Right cardiac atrium (tissue), 5 donors: ENCODE measurements at regions not wholly inside any gene's neighbourhood (a gene's known extent, or its start where the extent isn't known, plus 50 kb on each side); places are given as distances from the start of the nearest gene placed in this dataset.
A peak's percentile ranks its signal among the peaks of the same experiment; 100 is the strongest.

Experiments
- ATAC-seq, 2 donors: fragments of 200-7000 bp; cut with Tn5 transposase; one replicate each; pipeline versions ENCODE4 v1.8.0 to v1.9.1; 2020; ENCODE audit warnings: moderate library complexity in 2 of 2, mild to moderate bottlenecking in 1 of 2
- DNase-seq, 3 donors: peaks; one replicate each; pipeline ENCODE4 v3.0.0-alpha.2; 2020
- H3K27ac ChIP-seq: one replicate; pipeline ENCODE4 v1.5.1; 2013; ENCODE audit warnings: mild to moderate bottlenecking, low read length, control low read depth, moderate library complexity
- H3K27me3 ChIP-seq: one replicate; pipeline ENCODE4 v1.6.1; 2013; ENCODE audit not compliant: control insufficient read depth, insufficient read depth
- H3K4me1 ChIP-seq: one replicate; pipeline ENCODE4 v1.6.1; 2013; ENCODE audit warnings: low read length; ENCODE audit not compliant: control insufficient read depth, insufficient read depth
- H3K4me3 ChIP-seq: one replicate; pipeline ENCODE4 v1.5.1; 2013; ENCODE audit warnings: low read length, control low read depth
- H3K9me3 ChIP-seq: one replicate; pipeline ENCODE4 v1.6.1; 2013; ENCODE audit warnings: low read length; ENCODE audit not compliant: control insufficient read depth
- WGBS: extraction: QIAGEN DNeasy Blood & Tissue Kit; methylation state at CpG from one replicate; pipeline ENCODE4 v1.1.7; 2013; 5-methylcytosine and 5-hydroxymethylcytosine counted together
- intact Hi-C, 4 donors: fragments of 100-400 bp; cut with DNase I; formaldehyde crosslinking; loops; one replicate each; pipeline versions ENCODE4 v1.11.0 to v1.14.0; 2022 to 2023
- donor health status: healthy with polysubstance abuse.
- donor health status: DM: no; HTN: yes; CAD: no.
- donor health status: DM: no; HTN: no; CAD: no.
- donor health status: DM: no; HTN: yes; CAD: no; lungs with severe emphysema.
- donor health status: DM: yes; HTN: yes; CAD: no.

DNA sequence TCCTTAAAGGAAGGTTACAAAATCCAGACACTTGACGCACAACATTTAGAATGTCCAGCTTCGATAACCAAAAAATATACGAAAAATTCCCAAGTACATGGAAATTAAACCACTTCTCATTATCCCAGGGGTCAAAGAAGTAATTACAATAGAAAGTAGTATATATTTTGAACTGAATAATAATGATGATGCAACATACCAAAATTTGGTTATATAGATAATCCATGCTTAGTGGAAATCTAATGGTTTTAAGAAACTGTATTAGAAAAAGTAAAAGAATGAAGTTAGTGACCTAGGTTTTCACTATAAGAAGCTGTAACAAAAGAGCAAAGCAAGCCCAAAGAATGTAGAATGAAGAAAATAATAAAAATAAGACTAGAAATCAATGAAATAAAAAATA, 204.0 kb upstream of the PUM3 start:
- no peak overlapping the region for H3K27ac ChIP-seq
- no peak for ATAC-seq
- 76% methylated on average over 3 of the region's 3 CpGs for WGBS
- no peak for DNase-seq
- intact Hi-C loops = no loop called here
- H3K9me3 ChIP-seq = no peaks in the 10 kb centered on the region
- no peaks in the 10 kb centered on the region for H3K27me3 ChIP-seq
- no peaks in the 10 kb centered on the region for H3K4me1 ChIP-seq
- H3K4me3 ChIP-seq = no peak overlapping the region

DNA sequence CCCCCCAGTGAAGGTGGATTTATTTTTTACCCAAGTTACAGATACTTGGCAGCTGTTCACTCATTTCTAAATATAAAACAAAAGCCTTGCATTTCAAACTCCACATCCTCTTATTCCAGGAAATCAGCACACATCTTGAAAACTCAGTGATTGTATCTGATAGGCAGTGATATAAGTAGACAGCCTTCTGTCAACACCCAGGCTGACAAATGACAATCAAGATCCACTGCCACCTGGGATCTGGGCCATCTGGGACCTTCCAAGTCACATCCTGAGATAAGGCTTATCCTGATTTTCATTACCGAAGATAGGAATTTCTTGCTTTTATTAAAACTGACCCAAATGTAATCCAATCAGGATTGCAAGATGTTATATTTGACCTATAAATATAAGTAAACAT, 201.3 kb upstream of the PUM3 start:
- Histone ChIP-seq H3K9me3 (no peaks in the 10 kb centered on the region), H3K4me3 (no peak overlapping the region), H3K4me1 (no peaks in the 10 kb centered on the region), H3K27me3 (no peaks in the 10 kb centered on the region), H3K27ac (no peak overlapping the region)
- 27% methylated on average over 1 of the region's 1 CpG for WGBS
- intact Hi-C loops = no loop called here
- DNase-seq (no peak), ATAC-seq (no peak)

DNA sequence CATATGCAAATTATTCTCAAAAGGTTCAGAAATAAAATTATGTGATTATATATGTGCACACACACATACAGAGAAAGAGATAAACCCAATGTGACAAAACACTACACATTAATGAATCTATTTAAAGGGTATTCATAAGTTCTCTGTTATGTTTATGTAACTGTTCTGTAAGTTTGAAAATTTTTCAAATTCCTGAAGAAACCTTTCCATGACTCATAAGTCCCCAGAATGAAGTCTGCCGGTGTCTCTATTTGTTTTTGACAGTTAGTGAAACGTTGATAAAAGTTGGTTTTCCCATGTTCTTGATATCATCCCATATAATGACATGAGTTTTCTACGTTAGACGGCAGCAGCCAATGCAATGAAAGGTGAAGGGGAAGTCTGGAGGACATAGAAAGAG, 199.5 kb upstream of the PUM3 start:
- no peaks in the 10 kb centered on the region for H3K4me1 ChIP-seq
- intact Hi-C loops = no loop called here
- no peak for DNase-seq
- no peaks in the 10 kb centered on the region for H3K27me3 ChIP-seq
- H3K27ac ChIP-seq = no peak overlapping the region
- no peaks in the 10 kb centered on the region for H3K9me3 ChIP-seq
- no peak overlapping the region for H3K4me3 ChIP-seq
- no peak for ATAC-seq
- 57% methylated on average over 4 of the region's 4 CpGs for WGBS

DNA sequence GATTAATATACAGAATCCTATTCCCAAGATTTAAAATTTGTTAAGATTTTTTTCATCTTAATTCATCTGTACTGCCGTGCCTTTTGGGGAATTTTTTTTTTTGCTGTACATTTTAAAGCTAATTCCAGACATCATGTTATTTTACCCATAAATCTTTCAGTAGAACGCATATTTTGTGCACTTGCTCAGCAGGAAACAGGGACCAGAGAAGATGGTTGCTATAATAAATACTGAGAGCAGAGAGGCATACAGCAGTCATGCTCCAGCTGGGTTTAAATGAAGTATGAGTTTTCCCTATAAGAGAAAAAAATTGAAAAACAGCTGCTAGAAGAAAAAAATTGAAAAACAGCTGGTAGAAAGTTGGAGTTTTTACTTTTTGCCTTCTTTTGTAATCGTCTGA, 196.9 kb upstream of the PUM3 start:
- no peaks in the 10 kb centered on the region for H3K9me3 ChIP-seq
- no peaks in the 10 kb centered on the region for H3K4me1 ChIP-seq
- DNase-seq (no peak), ATAC-seq (no peak)
- intact Hi-C loops = no loop called here
- no peak overlapping the region for H3K27ac ChIP-seq
- no peak overlapping the region for H3K4me3 ChIP-seq
- H3K27me3 ChIP-seq = no peaks in the 10 kb centered on the region
- WGBS = 87% methylated on average over 3 of the region's 3 CpGs

DNA sequence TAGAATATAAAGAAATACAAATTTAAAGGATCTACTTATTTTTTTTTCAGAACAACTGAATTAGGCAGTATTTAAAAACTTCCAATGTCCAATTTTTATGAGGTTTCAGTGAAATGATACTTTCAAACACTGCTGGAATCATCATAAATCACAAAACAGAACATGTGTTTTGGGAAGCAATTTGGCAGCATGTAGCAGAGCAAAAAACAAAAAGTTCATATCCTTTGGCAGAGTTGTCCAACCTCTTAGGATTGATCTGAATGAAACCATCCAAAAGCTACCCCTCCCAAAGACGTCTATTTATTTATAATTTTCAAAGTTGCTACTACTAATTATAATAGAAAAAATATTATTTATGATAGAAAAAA, 192.4 kb upstream of the PUM3 start:
- intact Hi-C loops = no loop called here
- H3K9me3 ChIP-seq = no peaks in the 10 kb centered on the region
- no peak overlapping the region for H3K27ac ChIP-seq
- no peak for ATAC-seq
- peaks cover 1% of the 10 kb centered on the region for H3K4me1 ChIP-seq
- DNase-seq = no peak
- no peak overlapping the region for H3K4me3 ChIP-seq
- H3K27me3 ChIP-seq = no peaks in the 10 kb centered on the region
- 39% methylated on average over 1 of the region's 1 CpG for WGBS

DNA sequence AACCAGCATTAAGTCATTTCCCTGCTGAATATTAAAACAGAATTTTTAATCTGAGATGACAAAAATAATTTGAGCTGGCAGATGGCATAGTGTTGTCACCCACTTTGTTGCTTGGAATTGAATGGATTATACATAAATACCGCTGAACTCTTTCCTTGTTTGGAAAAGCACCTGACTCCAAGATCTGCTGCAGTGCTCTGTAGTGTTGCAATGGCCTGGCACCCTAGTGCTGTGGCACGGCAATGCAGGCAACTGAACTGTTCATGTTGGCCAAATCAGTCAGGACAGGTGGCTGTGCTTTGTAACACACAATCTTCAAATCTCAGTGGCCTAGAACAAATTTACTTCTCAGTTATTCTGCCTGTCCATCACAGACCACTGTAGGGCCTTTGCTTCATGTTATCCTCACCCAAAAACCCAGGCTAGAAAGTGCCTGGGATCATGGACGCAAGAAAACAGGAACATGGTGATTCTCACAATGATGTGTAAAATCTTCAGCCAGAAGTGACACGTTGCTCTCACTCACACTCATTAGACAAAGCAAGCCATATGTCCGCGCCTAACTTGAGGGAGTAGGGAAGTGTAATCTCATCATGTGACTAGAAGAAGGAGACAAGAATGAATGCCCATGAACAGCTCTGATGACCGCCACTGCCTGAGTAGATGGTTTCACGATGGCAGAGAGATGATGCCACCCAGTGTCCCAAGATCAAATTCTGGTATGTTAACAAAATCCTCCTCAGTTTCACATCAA, 191.9 kb upstream of the PUM3 start:
- ATAC-seq = peak; percentile 26 to 41
- H3K27ac ChIP-seq = no peak overlapping the region
- no peak overlapping the region for H3K4me3 ChIP-seq
- 61% methylated on average over 8 of the region's 8 CpGs for WGBS
- no peak for DNase-seq
- no peaks in the 10 kb centered on the region for H3K27me3 ChIP-seq
- H3K9me3 ChIP-seq = no peaks in the 10 kb centered on the region
- intact Hi-C loops = no loop called here
- H3K4me1 ChIP-seq = peaks cover 1% of the 10 kb centered on the region

DNA sequence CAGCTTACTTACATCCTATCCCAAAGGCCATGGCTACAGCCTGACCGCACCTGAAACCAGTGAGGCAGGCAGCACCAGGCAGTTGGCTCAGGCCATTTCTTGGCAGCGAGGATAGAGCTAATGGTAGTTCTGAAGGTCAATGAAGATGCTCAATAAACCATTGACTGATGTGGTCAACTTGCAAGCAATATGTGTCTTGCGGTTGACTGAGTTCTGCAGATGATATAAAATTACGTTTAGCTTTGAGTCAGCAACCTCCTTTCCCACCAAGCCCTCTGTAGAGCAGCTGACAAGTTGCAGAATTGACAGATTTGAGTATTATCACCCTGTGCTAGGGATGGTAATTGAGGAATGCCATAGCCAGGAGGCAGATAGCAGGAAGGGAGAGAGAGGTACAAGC, 189.0 kb upstream of the PUM3 start:
- no peak overlapping the region for H3K4me3 ChIP-seq
- peaks cover 1% of the 10 kb centered on the region for H3K4me1 ChIP-seq
- no peaks in the 10 kb centered on the region for H3K9me3 ChIP-seq
- ATAC-seq (no peak), DNase-seq (no peak)
- WGBS = 83% methylated on average over 4 of the region's 4 CpGs
- no peak overlapping the region for H3K27ac ChIP-seq
- no peaks in the 10 kb centered on the region for H3K27me3 ChIP-seq
- intact Hi-C loops = no loop called here

DNA sequence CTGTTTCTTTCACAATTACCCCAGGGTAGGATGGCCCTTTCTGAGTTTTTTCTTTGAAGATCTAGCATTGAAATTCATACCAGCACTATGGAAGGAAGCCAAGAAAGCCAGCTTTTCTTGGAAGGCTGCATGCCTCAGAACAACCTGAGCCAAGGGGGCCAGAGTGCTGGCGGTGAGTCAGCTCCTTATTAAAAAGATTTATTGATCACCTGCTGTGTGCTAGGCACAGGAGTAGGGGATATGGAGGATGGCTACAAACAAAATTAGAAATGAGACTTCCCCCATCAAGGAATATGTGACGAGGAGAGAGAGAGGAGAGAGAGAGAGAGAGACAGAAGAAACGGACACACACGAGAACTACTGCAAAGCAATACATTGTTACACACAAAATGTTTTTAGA, 184.6 kb upstream of the PUM3 start:
- WGBS = 73% methylated on average over 4 of the region's 4 CpGs
- DNase-seq (no peak), ATAC-seq (no peak)
- Histone ChIP-seq H3K4me1 (no peaks in the 10 kb centered on the region), H3K27ac (no peak overlapping the region), H3K4me3 (no peak overlapping the region), H3K9me3 (no peaks in the 10 kb centered on the region), H3K27me3 (no peaks in the 10 kb centered on the region)
- intact Hi-C loops = no loop called here

DNA sequence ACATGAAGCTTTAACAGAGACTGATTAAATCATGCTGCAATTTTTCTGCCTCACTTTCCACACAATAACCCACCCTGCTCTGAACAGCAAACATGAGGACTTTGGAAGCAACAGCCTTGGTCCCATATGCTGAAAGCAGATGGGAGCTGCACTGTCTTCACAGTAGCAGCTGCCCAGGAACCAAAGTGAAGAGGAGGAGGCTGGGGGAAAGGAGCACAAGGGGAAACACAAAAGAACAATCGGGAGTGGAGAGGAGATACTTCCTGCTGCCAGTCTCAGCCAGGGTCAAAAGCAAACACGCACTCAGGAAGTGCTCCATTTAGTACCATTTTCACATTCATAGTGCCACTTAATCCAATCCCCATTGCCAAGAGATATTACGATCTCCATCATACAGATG, 183.3 kb upstream of the PUM3 start:
- WGBS = 41% methylated on average over 3 of the region's 3 CpGs
- Histone ChIP-seq H3K4me1 (no peaks in the 10 kb centered on the region), H3K9me3 (no peaks in the 10 kb centered on the region), H3K27ac (no peak overlapping the region), H3K27me3 (no peaks in the 10 kb centered on the region), H3K4me3 (no peak overlapping the region)
- intact Hi-C loops = no loop called here
- ATAC-seq (no peak), DNase-seq (no peak)

DNA sequence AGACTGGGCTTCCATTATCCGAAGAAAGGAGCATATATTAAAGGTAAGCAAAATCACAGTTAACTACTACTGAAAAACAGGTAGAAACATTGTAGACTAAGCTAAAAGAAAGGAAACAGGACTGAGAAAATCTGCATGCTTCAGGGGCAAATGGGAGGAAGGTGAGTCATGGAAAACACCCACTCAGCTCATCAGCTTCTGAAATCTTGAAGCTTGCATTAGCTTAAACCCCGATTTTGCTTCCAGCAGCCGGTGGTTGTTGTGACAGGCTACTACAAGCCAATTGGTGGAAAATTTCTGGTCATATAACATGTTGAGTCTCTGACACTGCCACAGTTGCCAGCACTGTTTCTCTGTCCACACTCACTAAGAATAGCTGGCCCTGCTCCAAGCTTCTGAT, 179.6 kb upstream of the PUM3 start:
- ATAC-seq = no peak
- DNase-seq = no peak
- H3K27me3 ChIP-seq = no peaks in the 10 kb centered on the region
- WGBS = 80% methylated on average over 3 of the region's 3 CpGs
- H3K9me3 ChIP-seq = no peaks in the 10 kb centered on the region
- no peak overlapping the region for H3K4me3 ChIP-seq
- H3K27ac ChIP-seq = no peak overlapping the region
- no peaks in the 10 kb centered on the region for H3K4me1 ChIP-seq
- intact Hi-C loops = no loop called here

DNA sequence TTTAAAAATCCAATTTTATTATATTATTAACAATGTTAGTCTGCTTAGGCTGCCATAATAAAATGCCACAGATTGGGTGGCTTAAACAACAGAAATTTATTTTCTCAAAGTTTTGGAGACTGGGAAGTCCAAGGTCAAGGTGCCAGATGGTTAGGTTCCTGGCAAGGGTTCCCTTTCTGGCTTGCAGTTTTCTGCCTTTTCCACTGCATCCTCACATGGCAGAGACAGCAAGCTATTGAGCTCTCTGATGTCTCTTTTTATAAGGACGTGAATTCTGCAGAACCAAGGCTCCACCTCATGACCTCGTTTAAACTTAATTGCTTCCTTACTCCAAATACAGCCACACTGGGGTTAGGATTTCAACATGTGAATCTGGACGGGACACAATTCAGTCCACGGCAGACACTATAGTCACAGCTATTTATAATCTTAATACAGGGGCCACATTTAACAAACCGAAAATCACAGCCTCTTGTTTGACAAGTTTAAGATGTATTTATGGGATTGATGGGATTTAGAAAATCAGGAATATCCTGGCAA, 174.9 kb upstream of the PUM3 start:
- H3K4me3 ChIP-seq = no peak overlapping the region
- 41% methylated on average over 5 of the region's 5 CpGs for WGBS
- ATAC-seq = no peak

DNA sequence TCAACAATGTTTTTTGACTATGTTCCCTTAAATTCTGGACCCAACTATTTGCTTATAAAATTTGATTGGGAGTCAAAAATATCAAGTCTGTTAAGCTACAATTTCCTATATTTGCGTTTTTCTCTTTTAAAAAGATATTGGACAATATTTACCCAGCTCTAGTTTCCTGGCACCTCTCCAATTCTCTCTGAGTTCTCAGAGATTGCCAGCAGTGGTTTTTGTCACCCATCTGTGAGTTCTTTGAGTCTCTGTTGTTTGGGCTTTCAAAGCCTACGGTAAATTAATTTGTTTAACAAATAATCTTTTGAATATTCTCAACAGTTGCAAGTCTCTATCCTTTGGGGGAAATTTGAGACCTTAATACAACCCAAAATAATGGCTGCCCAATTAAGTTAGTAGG, 174.2 kb upstream of the PUM3 start:
- WGBS = 36% methylated on average over 2 of the region's 2 CpGs
- Histone ChIP-seq H3K4me1 (no peaks in the 10 kb centered on the region), H3K27ac (no peak overlapping the region), H3K27me3 (no peaks in the 10 kb centered on the region), H3K9me3 (no peaks in the 10 kb centered on the region), H3K4me3 (no peak overlapping the region)
- ATAC-seq = no peak
- intact Hi-C loops = no loop called here
- DNase-seq = no peak

More for the DNA sequence above, 174.9 kb upstream of the PUM3 start:
- intact Hi-C loops = no loop called here
- no peaks in the 10 kb centered on the region for H3K4me1 ChIP-seq
- no peaks in the 10 kb centered on the region for H3K9me3 ChIP-seq
- H3K27ac ChIP-seq = no peak overlapping the region
- DNase-seq = no peak
- H3K27me3 ChIP-seq = no peaks in the 10 kb centered on the region
